ENCODE measurements at regions not wholly inside any gene's neighbourhood (a gene's known extent, or its start where the extent isn't known, plus 50 kb on each side); places are given as distances from the start of the nearest gene placed in this dataset.

DNA sequence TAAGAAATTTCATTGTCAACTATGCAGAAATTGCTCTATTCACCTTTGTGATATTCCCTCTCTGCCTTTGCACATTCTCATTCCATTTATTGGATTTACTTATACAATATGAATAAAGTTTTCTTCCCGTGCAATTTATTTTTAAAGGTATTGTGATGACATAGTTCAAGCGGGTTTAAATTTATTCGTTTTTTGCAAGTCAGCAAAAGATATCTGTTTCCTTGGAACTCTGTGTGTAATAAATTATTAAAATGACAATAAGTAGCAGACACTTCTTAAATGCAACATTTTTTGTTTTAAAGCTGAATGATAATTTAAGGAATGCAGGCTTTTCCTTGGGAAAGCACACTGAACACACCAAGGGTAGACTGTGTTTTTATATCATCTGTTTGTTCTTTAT lies 143.1 kb downstream of the SLC41A2 start:
- TF ChIP-seq CTCF (IDR thresholded peaks at IDR 0.05; ENCODE audit: unreplicated experiment), result no peak
- H3K4me3 Mint-ChIP-seq (ENCODE audit: unreplicated experiment), result no peak overlapping the region
- intact Hi-C loops (cut with micrococcal nuclease), result no loop called here

More for the DNA sequence above, 143.1 kb downstream of the SLC41A2 start:
- ChIA-PET POLR2A (no interaction called here), CTCF (interaction anchor here (0.6 kb wide), 2 partner anchors 360 to 395 kb away, joined by 3 read pairs; no protein-coding TSS in a partner anchor)
- H3K36me3 Mint-ChIP-seq (ENCODE audit: insufficient read depth, unreplicated experiment), result no peaks in the 10 kb centered on the region
- H3K9me3 Mint-ChIP-seq (ENCODE audit: unreplicated experiment), result no peaks in the 10 kb centered on the region
- BruUV-seq (replicated peaks), result no TSS peak
- no peak overlapping the region for H3K27ac Mint-ChIP-seq (ENCODE audit: low read depth, unreplicated experiment)
- H3K27me3 Mint-ChIP-seq (ENCODE audit: insufficient read depth, unreplicated experiment), result no peaks in the 10 kb centered on the region
- H3K4me1 Mint-ChIP-seq (ENCODE audit: insufficient read depth, unreplicated experiment), result no peaks in the 10 kb centered on the region
- DNase-seq (ENCODE audit: unreplicated experiment), result no peak

Data from MCF 10A (cell line).